ENCODE measurements at regions not wholly inside any gene's neighbourhood (a gene's known extent, or its start where the extent isn't known, plus 50 kb on each side); places are given as distances from the start of the nearest gene placed in this dataset.

DNA sequence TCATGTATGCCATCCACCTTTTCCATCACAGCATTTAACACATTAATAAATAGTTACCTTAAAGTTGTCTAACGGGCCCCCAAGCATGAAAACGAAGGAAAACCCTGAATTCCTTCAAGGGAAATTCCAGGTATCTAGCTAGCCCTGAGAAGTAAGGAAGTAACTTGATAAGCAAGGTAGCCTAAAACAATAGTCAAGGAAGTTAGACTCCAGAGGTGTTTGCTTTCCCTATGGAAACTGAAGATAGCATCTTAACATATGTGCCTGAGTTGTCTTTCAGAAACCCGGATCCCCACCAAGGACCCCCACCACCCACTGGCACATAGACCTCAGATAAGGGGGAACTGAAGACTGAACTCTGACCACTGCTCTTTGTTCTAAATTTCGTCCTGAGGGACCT is 127.4 kb downstream of the TBXT start:
- intact Hi-C loops (cut with DNase I), result no loop called here
- Histone ChIP-seq H3K4me1 (no peaks in the 10 kb centered on the region), H3K27ac (no peak overlapping the region), H3K36me3 (no peaks in the 10 kb centered on the region), H3K4me3 (no peak overlapping the region), H3K27me3 (no peaks in the 10 kb centered on the region), H3K9me3 (no peaks in the 10 kb centered on the region)
- TF ChIP-seq, protein P1, sequence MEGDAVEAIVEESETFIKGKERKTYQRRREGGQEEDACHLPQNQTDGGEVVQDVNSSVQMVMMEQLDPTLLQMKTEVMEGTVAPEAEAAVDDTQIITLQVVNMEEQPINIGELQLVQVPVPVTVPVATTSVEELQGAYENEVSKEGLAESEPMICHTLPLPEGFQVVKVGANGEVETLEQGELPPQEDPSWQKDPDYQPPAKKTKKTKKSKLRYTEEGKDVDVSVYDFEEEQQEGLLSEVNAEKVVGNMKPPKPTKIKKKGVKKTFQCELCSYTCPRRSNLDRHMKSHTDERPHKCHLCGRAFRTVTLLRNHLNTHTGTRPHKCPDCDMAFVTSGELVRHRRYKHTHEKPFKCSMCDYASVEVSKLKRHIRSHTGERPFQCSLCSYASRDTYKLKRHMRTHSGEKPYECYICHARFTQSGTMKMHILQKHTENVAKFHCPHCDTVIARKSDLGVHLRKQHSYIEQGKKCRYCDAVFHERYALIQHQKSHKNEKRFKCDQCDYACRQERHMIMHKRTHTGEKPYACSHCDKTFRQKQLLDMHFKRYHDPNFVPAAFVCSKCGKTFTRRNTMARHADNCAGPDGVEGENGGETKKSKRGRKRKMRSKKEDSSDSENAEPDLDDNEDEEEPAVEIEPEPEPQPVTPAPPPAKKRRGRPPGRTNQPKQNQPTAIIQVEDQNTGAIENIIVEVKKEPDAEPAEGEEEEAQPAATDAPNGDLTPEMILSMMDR (IDR thresholded peaks at IDR 0.05), result no peak
- TF ChIP-seq POLR2A (IDR thresholded peaks at IDR 0.05), result no peak
- DNase-seq (no peak), ATAC-seq (no peak)
- WGBS (ENCODE audit: insufficient coverage, low coverage, low lambda C conversion rate, missing lambda C conversion rate), result 20% methylated on average over 4 of the region's 4 CpGs

DNA sequence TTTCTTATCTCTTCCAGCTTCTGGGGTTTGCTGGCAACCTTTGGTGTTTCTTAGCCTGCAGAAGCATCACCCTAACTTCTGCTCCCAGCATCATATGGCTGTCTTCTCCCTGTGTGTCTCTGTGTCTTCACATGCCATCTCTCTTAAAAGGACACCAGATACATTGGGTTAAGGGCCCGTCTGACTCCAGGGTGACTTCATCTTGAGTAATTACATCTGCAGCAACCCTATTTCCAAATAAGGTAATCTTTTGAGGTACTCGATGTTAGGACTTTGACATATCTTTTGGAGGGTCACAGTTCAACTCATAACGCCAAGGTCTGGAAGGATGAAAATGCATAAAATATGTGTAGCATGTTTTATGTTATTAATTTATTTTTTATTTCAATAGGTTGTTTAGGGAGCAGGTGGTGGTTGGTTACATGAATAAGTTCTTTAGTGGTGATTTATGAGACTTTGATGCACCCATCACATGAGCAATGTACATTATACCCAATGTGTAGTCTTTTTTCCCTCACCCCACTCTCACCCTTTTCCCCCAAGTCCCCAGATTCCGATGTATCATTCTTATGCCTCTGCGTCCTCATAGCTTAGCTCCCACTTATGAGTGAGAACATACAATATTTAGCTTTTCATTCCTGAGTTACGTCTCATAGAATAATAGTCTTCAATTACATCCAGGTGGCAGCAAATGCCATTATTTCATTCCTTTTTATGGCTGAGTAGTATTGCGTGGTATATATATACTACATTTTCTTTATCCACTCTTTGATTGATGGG is 131.1 kb downstream of the TBXT start:
- TF ChIP-seq, protein P1 (IDR thresholded peaks at IDR 0.05), result no peak
- no peak for TF ChIP-seq POLR2A (IDR thresholded peaks at IDR 0.05)
- 58% methylated on average over 7 of the region's 7 CpGs for WGBS (ENCODE audit: insufficient coverage, low coverage, low lambda C conversion rate, missing lambda C conversion rate)
- Histone ChIP-seq H3K27ac (no peak overlapping the region), H3K27me3 (no peaks in the 10 kb centered on the region), H3K4me3 (no peak overlapping the region), H3K36me3 (no peaks in the 10 kb centered on the region), H3K4me1 (no peaks in the 10 kb centered on the region), H3K9me3 (no peaks in the 10 kb centered on the region)
- no peak for ATAC-seq
- intact Hi-C loops (cut with DNase I), result no loop called here
- DNase-seq, result no peak

DNA sequence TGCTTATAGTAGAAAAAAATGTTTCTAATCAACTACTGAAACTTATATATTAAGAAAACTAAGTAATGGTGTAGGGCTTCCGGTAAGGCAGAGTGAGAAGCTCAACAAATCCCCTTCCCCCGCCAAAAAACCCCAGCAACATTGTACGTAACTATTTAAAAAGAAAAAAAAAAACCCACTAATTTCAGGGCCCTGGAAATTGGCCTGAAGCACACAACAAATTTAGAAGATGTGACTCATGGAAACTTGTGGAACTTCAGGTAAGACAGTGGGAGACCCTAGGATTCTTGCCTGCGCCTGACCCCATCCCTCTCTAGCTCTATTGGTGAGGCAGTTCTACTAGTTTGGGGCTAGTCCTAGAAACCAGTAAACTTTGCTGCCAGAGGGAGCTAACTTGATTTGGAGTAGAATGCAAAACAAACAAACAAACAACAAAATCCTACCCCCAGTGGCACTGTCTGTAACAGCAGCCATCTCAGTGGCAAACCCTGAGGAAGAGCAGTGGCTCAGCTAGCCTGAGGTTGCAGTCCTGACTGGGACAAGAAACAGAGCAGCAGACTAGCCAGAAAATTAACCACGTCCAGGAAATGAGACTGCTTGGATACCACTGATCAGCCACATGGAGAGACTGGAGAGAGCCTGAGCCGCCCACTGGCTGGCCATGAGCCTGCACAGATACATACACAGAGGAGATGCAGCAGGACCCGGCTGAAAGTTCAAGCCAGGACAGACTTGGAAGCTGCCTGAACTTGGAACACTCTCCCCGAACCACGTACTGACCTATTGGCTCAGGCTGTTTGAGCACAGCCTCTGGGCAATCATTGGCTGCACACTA is 135.1 kb downstream of the TBXT start:
- intact Hi-C loops (cut with DNase I), result no loop called here
- 50% methylated on average over 8 of the region's 9 CpGs for WGBS (ENCODE audit: insufficient coverage, low coverage, low lambda C conversion rate, missing lambda C conversion rate)
- Histone ChIP-seq H3K27me3 (no peaks in the 10 kb centered on the region), H3K9me3 (no peaks in the 10 kb centered on the region), H3K27ac (no peak overlapping the region), H3K36me3 (no peaks in the 10 kb centered on the region), H3K4me1 (no peaks in the 10 kb centered on the region), H3K4me3 (no peak overlapping the region)
- peak; percentile 41 to 69 (median 64) for ATAC-seq
- no peak for DNase-seq
- TF ChIP-seq POLR2A (IDR thresholded peaks at IDR 0.05), result no peak
- TF ChIP-seq, protein P1 (IDR thresholded peaks at IDR 0.05), result no peak

DNA sequence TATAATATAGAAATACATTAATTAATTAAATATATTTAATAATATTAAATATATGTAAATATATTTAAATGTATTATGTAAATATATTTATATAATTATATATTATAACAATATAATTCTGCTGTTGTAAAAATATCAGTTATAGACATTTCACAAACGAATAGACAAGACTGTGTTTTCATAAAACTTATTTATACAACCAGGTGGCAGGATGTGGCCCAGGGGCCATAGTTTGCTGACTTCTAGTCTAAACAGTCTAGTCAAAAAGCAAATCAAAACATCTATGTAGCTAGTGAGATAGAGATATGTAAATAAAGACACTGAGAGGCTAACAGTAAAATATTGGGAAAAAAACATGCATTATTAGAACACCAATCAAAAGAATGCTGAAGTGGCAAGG is 136.4 kb downstream of the TBXT start:
- Histone ChIP-seq H3K9me3 (no peaks in the 10 kb centered on the region), H3K36me3 (no peaks in the 10 kb centered on the region), H3K27ac (no peak overlapping the region), H3K4me1 (no peaks in the 10 kb centered on the region), H3K27me3 (no peaks in the 10 kb centered on the region), H3K4me3 (no peak overlapping the region)
- no peak for ATAC-seq
- TF ChIP-seq, protein P1 (IDR thresholded peaks at IDR 0.05), result no peak
- TF ChIP-seq POLR2A (IDR thresholded peaks at IDR 0.05), result no peak
- no peak for DNase-seq
- intact Hi-C loops (cut with DNase I), result no loop called here
- 38% methylated on average over 1 of the region's 1 CpG for WGBS (ENCODE audit: insufficient coverage, low coverage, low lambda C conversion rate, missing lambda C conversion rate)

All from right lobe of liver (tissue), 6 donors.